ENCODE measurements at regions not wholly inside any gene's neighbourhood (a gene's known extent, or its start where the extent isn't known, plus 50 kb on each side); places are given as distances from the start of the nearest gene placed in this dataset.
"Not testable (repeated sequence)": the region's sequence is repeated elsewhere in the genome, so short reads cannot be mapped to it uniquely, and the experiment has no call there.

- no peak for DNase-seq
Observed at GRCh38 chr6:156687789-156688619, 89.2 kb upstream of the ARID1B start.

DNA sequence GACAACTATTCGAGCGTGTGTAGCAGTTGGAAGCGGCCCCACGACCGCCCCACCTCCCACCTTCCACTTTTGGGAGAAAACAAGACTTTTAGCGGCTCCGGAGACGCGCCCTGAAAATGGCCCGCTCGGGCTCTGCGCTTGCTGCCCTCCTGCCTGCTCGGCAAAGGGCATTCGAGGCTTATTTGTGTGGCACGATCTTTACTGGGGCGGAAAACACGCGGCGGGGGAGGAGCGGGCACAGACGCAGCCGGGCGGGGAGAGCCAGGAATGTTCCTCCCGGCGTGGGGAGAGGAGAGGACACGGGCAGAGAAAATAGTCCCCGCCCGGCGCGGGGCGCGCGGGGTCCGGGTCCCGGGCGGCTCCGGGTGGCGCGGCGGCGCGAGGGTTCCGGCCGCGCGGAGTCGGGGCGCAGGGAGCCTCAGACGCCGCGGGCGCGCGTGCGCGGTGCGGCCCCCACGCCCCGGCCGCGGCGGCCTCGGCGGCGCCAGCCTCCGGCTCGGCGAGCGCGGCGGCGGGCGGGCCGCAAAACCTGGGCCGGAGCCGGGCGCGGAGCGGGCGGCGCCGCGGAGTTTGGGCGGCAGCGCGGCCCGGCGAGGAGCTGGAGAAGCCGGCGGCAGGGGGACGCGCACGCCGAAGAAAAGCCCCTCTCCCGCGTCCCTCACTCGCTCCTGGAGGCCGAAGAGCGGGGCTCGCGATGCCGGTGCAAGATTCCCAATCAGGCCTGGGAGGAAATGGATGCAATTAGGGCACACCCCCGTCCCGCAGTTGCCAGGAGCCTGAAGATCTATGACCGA is 90.0 kb upstream of the ARID1B start:
- peak; percentile 82 for DNase-seq

GRCh38 chr6:156686301-156686994 is 90.7 kb upstream of the ARID1B start:
- peak; percentile 13 for DNase-seq

GRCh38 chr6:156685823-156686222 is 91.4 kb upstream of the ARID1B start:
- no peak for DNase-seq

- DNase-seq = no peak
Observed at GRCh38 chr6:156683821-156684220, 93.4 kb upstream of the ARID1B start.

GRCh38 chr6:156676721-156677120 is 100.5 kb upstream of the ARID1B start:
- DNase-seq = no peak

GRCh38 chr6:156674197-156674596 is 103.0 kb upstream of the ARID1B start:
- DNase-seq = no peak

DNA sequence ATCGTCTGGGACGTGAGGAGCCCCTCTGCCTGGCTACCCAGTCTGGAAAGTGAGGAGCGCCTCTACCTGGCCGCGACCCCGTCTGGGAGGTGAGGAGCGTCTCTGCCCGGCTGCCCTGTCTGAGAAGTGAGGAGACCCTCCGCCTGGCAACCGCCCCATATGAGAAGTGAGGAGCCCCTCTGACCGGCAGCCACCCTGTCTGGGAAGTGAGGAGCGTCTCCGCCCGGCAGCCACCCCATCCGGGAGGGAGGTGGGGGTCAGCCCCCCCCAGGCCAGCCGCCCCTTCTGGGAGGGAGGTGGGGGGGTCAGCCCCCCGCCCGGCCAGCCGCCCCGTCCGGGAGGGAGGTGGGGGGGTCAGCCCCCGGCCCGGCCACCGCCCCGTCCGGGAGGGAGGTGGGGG is 107.1 kb upstream of the ARID1B start:
- DNase-seq = not testable (repeated sequence)

GRCh38 chr6:156662025-156662445 is 115.1 kb upstream of the ARID1B start:
- no peak for DNase-seq

DNA sequence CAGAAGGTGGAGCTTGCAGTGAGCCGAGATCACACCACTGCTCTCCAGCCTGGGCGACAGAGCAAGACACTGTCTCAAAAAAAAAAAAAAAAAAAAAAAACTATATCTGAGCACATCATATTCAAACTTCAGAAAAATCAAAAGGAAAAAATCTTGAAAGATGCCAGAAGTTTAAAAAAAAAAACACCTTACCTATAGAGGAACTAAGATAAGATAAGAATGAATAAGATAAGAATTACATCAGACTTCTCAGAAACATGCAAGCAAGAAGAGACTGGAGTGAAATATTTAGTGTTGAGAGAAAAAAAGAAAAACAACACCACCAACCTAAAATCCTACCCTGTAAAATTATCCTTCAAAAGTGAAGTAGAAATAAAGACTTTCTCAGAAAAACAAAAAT is 116.8 kb upstream of the ARID1B start:
- DNase-seq = no peak

GRCh38 chr6:156659822-156660198 is 117.4 kb upstream of the ARID1B start:
- no peak for DNase-seq

DNA sequence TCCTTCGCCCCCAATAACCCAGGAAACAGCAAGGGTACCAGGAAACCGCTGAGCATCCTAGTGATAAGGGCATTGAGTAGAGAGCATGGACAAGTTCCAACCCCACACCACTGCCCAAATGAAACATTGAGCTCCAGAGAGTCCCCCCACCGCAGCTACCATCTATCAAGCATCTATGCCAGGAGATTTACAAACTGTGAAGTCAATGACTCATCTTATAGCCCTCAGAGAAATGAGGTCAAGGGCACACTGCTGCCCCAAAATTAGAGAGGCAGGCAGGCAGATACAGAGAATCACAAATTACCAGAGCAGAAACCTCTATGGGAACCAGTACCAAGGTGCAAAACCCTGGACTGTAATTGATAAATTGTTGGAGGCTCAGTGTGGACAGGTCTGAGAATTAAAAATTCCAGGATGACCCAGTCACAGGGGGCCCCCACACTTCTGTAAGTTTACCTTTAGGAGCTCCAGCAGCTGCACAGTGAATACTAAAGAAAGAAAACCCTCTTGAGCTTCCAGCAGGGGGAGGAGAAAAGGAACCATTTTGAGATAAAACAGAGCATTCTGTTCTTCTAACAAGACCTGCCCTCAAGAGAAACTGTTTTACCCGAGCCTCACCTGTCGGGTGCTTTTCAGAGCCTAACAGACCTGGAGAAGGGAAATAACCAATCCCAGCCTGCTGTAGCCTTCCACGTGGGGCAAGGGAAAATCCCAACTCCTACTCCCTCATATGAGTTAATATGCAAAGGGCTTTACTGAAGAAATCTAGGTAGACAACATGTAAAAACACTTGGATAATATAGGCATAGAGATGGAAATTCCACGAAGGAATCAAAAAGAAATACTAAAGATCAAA is 118.0 kb upstream of the ARID1B start:
- no peak for DNase-seq

DNA sequence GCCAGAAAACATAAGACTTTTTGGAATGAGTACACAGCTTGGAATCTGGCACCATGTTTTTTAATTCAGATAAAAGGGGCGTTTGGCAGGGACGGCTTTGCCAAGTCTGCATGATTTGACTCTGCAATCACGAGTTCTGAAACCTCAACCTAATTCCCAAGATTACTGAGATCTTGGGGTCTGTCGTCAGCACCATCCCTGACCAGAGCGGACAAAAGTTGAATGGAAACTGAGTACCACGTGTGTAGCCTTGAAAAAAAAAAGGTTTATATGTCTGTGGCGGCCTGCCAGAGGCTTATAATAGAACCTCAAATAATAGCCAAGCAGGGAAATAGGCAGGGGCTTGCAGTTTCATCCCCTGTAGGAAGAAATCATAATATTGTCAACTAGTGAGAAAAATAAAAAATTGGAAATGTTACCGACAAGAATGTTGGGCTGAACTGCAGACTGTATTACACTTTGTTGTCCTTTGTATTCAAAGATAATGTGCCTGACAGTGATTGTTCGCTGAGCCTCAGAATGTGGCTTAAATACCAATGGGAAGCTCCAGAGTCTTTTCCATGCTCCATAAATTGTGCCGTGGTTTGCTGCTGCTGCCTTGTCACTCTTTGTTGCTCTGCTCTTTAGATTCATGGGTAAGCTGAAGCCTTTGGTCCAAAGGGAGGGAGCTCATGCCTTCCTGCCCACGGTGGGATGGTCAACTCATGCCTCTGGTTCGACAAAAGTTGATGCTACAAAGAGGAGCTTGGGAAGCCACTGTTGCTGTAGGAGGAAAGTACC is 118.8 kb upstream of the ARID1B start:
- DNase-seq = no peak

GRCh38 chr6:156657296-156657695 is 119.9 kb upstream of the ARID1B start:
- DNase-seq = no peak

- no peak for DNase-seq
Observed at GRCh38 chr6:156654919-156655918, 122.0 kb upstream of the ARID1B start.

DNA sequence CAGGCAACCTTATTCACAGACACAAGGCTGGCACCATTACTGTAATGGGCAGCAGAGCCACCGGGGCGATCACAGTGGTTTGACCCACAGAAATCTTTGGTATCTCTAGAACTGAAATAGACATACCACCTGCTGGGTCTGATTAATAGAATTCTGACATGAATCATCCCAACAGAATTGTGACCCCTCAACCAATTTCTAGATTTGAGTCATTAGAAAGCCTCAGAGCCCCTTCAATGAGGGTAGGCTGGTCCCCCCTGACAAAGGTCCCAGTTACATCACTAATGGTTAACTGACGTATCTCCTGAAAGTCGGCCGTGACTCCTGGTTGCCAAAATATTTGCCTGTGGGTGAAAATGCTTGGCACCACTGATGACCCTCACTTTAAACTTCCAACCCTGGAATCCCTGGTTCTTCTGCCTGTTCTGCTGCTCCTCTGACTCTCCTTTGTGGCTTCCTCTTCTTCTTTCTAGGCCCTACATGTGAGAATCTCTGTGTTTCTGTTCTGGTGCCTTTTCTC is 124.9 kb upstream of the ARID1B start:
- no peak for DNase-seq

DNA sequence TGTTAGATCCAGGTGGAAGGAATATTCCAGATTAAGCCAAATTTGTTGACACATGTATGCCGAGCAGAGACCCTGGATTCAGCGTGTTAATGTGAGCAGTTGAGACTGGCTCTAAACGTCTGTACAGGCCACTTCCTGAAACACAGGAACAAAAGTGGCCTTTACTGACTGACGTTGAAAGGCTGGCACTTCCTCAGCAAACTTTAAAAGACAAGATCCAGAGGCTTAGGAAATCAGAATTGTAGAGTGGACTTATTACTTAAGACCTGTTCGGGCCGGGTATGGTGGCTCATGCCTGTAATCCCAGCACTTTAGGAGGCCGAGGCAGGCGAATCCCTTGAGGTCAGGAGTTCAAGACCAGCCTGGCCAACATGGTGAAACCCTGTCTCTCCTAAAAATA is 125.7 kb upstream of the ARID1B start:
- DNase-seq = no peak

- no peak for DNase-seq
Observed at GRCh38 chr6:156650896-156651390, 126.2 kb upstream of the ARID1B start.

GRCh38 chr6:156648616-156649015 is 128.6 kb upstream of the ARID1B start:
- DNase-seq = no peak

GRCh38 chr6:156647991-156648390 is 129.2 kb upstream of the ARID1B start:
- no peak for DNase-seq
